Nephron (organoid): ENCODE measurements at regions not wholly inside any gene's neighbourhood (a gene's known extent, or its start where the extent isn't known, plus 50 kb on each side); places are given as distances from the start of the nearest gene placed in this dataset.

ENCODE experiments used
- H3K27ac Mint-ChIP-seq, 3 experiments: 2 replicates each; pipeline ENCODE4 v1.8.0; 2020; ENCODE audit warnings: mixed read lengths in 3 of 3, mild to moderate bottlenecking in 2 of 3, moderate library complexity in 1 of 3
- H3K27me3 Mint-ChIP-seq: 2 replicates; pipeline ENCODE4 v1.8.0; 2021; ENCODE audit warnings: low read depth, mild to moderate bottlenecking, moderate library complexity, mixed read lengths
- H3K36me3 Mint-ChIP-seq: 2 replicates; pipeline ENCODE4 v1.8.0; 2020; ENCODE audit warnings: low read depth, mixed read lengths
- H3K4me1 Mint-ChIP-seq: 2 replicates; pipeline ENCODE4 v1.8.0; 2020; ENCODE audit warnings: mixed read lengths
- H3K4me3 Mint-ChIP-seq, 3 experiments: 2 replicates each; pipeline ENCODE4 v1.8.0; 2020; ENCODE audit warnings: mild to moderate bottlenecking in 3 of 3, mixed read lengths in 3 of 3, moderate library complexity in 2 of 3
- H3K9me3 Mint-ChIP-seq: 2 replicates; pipeline ENCODE4 v1.8.0; 2020; ENCODE audit warnings: mixed read lengths
- CTCF ChIP-seq, 3 experiments: fragments of 200-600 bp; sonication (generic); IDR thresholded peaks; one replicate each; pipeline ENCODE4 v1.5.0; 2021; ENCODE audit warnings: antibody characterized with exemption in 3 of 3; ENCODE audit not compliant: unreplicated experiment in 3 of 3

- no peak for TF ChIP-seq CTCF (IDR thresholded peaks at IDR 0.05; ENCODE audit: unreplicated experiment in 3 of 3)
- Mint-ChIP-seq H3K36me3 (no peaks in the 10 kb centered on the region), H3K4me1 (peaks cover 34% of the 10 kb centered on the region), H3K4me3 (no peak overlapping the region), H3K27ac (peak overlapping the region in 2 of 3 experiments; percentile 2 to 22), H3K9me3 (no peaks in the 10 kb centered on the region), H3K27me3 (no peaks in the 10 kb centered on the region)
Measured at GRCh38 chr5:143757116-143757515, 54.8 kb upstream of the HMHB1 start.

- Mint-ChIP-seq H3K27me3 (no peaks in the 10 kb centered on the region), H3K9me3 (no peaks in the 10 kb centered on the region), H3K27ac (no peak overlapping the region), H3K4me3 (no peak overlapping the region), H3K36me3 (no peaks in the 10 kb centered on the region), H3K4me1 (peaks cover 34% of the 10 kb centered on the region)
- no peak for TF ChIP-seq CTCF (IDR thresholded peaks at IDR 0.05; ENCODE audit: unreplicated experiment in 3 of 3)
Measured at GRCh38 chr5:143755966-143756365, 56.0 kb upstream of the HMHB1 start.

GRCh38 chr5:143752165-143752850 is 59.7 kb upstream of the HMHB1 start:
- Mint-ChIP-seq H3K4me3 (no peak overlapping the region), H3K27me3 (no peaks in the 10 kb centered on the region), H3K36me3 (no peaks in the 10 kb centered on the region), H3K4me1 (peaks cover 18% of the 10 kb centered on the region), H3K27ac (no peak overlapping the region), H3K9me3 (no peaks in the 10 kb centered on the region)
- no peak for TF ChIP-seq CTCF (IDR thresholded peaks at IDR 0.05; ENCODE audit: unreplicated experiment in 3 of 3)

- Mint-ChIP-seq H3K4me3 (no peak overlapping the region), H3K9me3 (no peaks in the 10 kb centered on the region), H3K36me3 (no peaks in the 10 kb centered on the region), H3K27me3 (no peaks in the 10 kb centered on the region), H3K27ac (no peak overlapping the region), H3K4me1 (peaks cover 12% of the 10 kb centered on the region)
- no peak for TF ChIP-seq CTCF (IDR thresholded peaks at IDR 0.05; ENCODE audit: unreplicated experiment in 3 of 3)
Measured at GRCh38 chr5:143751342-143751741, 60.6 kb upstream of the HMHB1 start.

- no peak for TF ChIP-seq CTCF (IDR thresholded peaks at IDR 0.05; ENCODE audit: unreplicated experiment in 3 of 3)
- Mint-ChIP-seq H3K27ac (no peak overlapping the region), H3K4me3 (no peak overlapping the region), H3K27me3 (no peaks in the 10 kb centered on the region), H3K36me3 (no peaks in the 10 kb centered on the region), H3K9me3 (no peaks in the 10 kb centered on the region), H3K4me1 (peaks cover 8% of the 10 kb centered on the region)
Measured at GRCh38 chr5:143749581-143750205, 62.3 kb upstream of the HMHB1 start.

- Mint-ChIP-seq H3K9me3 (no peaks in the 10 kb centered on the region), H3K4me1 (peaks cover 8% of the 10 kb centered on the region), H3K36me3 (no peaks in the 10 kb centered on the region), H3K27ac (no peak overlapping the region), H3K27me3 (no peaks in the 10 kb centered on the region), H3K4me3 (no peak overlapping the region)
- no peak for TF ChIP-seq CTCF (IDR thresholded peaks at IDR 0.05; ENCODE audit: unreplicated experiment in 3 of 3)
Measured at GRCh38 chr5:143748516-143748915, 63.4 kb upstream of the HMHB1 start.
